ENCODE measurements at regions not wholly inside any gene's neighbourhood (a gene's known extent, or its start where the extent isn't known, plus 50 kb on each side); places are given as distances from the start of the nearest gene placed in this dataset.

DNA sequence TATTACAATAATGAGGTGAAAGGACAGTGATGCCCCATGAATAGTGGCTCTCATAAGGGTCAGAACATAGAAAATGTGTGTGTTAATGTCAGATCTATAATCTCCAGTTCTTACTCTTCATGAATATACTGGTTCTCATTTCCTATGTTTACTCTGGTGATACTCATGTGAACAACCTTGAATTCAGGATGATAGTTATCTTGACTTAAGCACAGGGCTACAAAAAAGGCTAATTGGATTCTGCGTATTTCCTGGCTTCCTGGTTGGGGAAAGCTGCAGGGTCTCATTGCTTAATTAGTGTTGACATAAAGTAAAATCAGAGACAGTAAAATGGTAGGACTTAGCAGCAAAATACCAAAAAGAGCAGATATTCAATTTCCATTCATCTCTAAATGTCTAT lies 1316.8 kb upstream of the RAG2 start:
- TF ChIP-seq, protein P1, sequence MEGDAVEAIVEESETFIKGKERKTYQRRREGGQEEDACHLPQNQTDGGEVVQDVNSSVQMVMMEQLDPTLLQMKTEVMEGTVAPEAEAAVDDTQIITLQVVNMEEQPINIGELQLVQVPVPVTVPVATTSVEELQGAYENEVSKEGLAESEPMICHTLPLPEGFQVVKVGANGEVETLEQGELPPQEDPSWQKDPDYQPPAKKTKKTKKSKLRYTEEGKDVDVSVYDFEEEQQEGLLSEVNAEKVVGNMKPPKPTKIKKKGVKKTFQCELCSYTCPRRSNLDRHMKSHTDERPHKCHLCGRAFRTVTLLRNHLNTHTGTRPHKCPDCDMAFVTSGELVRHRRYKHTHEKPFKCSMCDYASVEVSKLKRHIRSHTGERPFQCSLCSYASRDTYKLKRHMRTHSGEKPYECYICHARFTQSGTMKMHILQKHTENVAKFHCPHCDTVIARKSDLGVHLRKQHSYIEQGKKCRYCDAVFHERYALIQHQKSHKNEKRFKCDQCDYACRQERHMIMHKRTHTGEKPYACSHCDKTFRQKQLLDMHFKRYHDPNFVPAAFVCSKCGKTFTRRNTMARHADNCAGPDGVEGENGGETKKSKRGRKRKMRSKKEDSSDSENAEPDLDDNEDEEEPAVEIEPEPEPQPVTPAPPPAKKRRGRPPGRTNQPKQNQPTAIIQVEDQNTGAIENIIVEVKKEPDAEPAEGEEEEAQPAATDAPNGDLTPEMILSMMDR (IDR thresholded peaks at IDR 0.05), result no peak
- TF ChIP-seq, protein P2, sequence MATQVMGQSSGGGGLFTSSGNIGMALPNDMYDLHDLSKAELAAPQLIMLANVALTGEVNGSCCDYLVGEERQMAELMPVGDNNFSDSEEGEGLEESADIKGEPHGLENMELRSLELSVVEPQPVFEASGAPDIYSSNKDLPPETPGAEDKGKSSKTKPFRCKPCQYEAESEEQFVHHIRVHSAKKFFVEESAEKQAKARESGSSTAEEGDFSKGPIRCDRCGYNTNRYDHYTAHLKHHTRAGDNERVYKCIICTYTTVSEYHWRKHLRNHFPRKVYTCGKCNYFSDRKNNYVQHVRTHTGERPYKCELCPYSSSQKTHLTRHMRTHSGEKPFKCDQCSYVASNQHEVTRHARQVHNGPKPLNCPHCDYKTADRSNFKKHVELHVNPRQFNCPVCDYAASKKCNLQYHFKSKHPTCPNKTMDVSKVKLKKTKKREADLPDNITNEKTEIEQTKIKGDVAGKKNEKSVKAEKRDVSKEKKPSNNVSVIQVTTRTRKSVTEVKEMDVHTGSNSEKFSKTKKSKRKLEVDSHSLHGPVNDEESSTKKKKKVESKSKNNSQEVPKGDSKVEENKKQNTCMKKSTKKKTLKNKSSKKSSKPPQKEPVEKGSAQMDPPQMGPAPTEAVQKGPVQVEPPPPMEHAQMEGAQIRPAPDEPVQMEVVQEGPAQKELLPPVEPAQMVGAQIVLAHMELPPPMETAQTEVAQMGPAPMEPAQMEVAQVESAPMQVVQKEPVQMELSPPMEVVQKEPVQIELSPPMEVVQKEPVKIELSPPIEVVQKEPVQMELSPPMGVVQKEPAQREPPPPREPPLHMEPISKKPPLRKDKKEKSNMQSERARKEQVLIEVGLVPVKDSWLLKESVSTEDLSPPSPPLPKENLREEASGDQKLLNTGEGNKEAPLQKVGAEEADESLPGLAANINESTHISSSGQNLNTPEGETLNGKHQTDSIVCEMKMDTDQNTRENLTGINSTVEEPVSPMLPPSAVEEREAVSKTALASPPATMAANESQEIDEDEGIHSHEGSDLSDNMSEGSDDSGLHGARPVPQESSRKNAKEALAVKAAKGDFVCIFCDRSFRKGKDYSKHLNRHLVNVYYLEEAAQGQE (IDR thresholded peaks at IDR 0.05; ENCODE audit: insufficient read depth in 1 of 2, low read depth in 2 of 2, low read length in 1 of 2), result no peak
- no peak for TF ChIP-seq TCF7L2 (IDR thresholded peaks at IDR 0.05; ENCODE audit: low read depth, low read length)

All from Panc1 (cell line).